ENCODE measurements at regions not wholly inside any gene's neighbourhood (a gene's known extent, or its start where the extent isn't known, plus 50 kb on each side); places are given as distances from the start of the nearest gene placed in this dataset.

DNA sequence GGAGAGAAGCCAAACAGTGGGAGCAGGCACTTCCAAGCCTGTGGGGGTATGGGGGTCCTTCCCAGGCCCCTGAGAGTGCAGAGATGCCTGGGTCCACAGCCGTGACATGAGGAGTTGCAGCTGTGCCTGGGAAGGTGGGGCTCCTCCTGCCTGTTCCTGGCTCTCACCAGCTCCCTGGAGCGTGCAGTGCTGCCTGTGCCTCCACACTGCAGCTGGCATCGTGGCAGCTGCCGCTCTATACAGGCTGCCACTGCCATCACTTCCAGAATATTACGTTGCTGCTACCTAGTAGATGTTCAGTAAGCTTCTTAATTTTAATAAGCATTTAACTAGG is 223.7 kb downstream of the KCNC2 start:
- no peak for ATAC-seq (replicated peaks)
- no peak overlapping the region for H3K4me3 Mint-ChIP-seq
- no peak overlapping the region for H3K27ac Mint-ChIP-seq
- H3K27me3 Mint-ChIP-seq: no peaks in the 10 kb centered on the region
- no peaks in the 10 kb centered on the region for H3K4me1 Mint-ChIP-seq
- H3K9me3 Mint-ChIP-seq: no peaks in the 10 kb centered on the region
- H3K36me3 Mint-ChIP-seq (ENCODE audit: low read depth): no peaks in the 10 kb centered on the region

DNA sequence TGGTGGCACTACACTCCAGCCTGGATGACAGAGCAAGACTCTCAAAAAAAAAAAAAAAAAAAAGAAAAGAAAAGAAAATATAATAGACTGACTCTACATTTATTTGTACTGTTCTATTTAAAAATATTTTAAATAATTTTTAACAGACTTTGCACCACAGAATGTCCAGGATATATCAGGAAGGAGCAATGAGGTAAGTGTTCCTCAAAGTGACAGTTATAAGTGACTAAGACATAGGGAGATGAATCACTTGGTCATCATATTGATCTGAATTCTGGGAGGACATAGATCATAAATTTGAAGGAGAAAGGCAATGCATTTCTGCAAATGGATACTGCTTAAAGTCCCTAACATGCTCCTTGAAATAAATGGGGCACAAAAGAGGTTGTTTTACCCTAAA is 221.5 kb downstream of the KCNC2 start:
- no peaks in the 10 kb centered on the region for H3K36me3 Mint-ChIP-seq (ENCODE audit: low read depth)
- no peak for ATAC-seq (replicated peaks)
- H3K9me3 Mint-ChIP-seq: no peaks in the 10 kb centered on the region
- H3K27ac Mint-ChIP-seq: no peak overlapping the region
- no peaks in the 10 kb centered on the region for H3K4me1 Mint-ChIP-seq
- H3K4me3 Mint-ChIP-seq: no peak overlapping the region
- no peaks in the 10 kb centered on the region for H3K27me3 Mint-ChIP-seq

Data from activated T-helper 17 cell treated with anti-CD3 and anti-CD28 coated beads, Interleukin-2, amount 50 U/mL, for 72 hours (primary cell).